H9 (cell line): ENCODE measurements at regions not wholly inside any gene's neighbourhood (a gene's known extent, or its start where the extent isn't known, plus 50 kb on each side); places are given as distances from the start of the nearest gene placed in this dataset.

Experiments
- DNase-seq: peaks from one replicate; pipeline ENCODE4 v3.0.0-alpha.2; 2017
- H2AFZ ChIP-seq: one replicate; pipeline ENCODE4 v1.6.1; 2013; ENCODE audit warnings: mild to moderate bottlenecking, low read length, control low read depth, moderate library complexity
- H2AK5ac ChIP-seq: 2 replicates; pipeline ENCODE4 v1.6.1; 2013; ENCODE audit warnings: low read length, control low read depth, mixed read lengths; ENCODE audit not compliant: insufficient read length
- H2BK120ac ChIP-seq: one replicate; pipeline ENCODE4 v1.6.1; 2013; ENCODE audit warnings: low read depth, mild to moderate bottlenecking, low read length, control low read depth, inconsistent platforms; ENCODE audit not compliant: poor library complexity, severe bottlenecking
- H2BK12ac ChIP-seq: 2 replicates; pipeline ENCODE4 v1.6.1; 2013; ENCODE audit warnings: low read length, control low read depth, mixed read lengths, low read depth; ENCODE audit not compliant: insufficient read length
- H2BK15ac ChIP-seq: 2 replicates; pipeline ENCODE4 v1.6.1; 2013; ENCODE audit warnings: low read depth, low read length, control low read depth
- H2BK20ac ChIP-seq: one replicate; pipeline ENCODE4 v1.6.1; 2013; ENCODE audit warnings: low read depth, mild to moderate bottlenecking, low read length, control low read depth, inconsistent platforms; ENCODE audit not compliant: poor library complexity, severe bottlenecking
- H2BK5ac ChIP-seq: 2 replicates; pipeline ENCODE4 v1.6.1; 2013; ENCODE audit warnings: low read length, control low read depth, mixed read lengths; ENCODE audit not compliant: insufficient read length
- H3K14ac ChIP-seq: 2 replicates; pipeline ENCODE4 v1.6.1; 2013; ENCODE audit warnings: low read length, control low read depth; ENCODE audit not compliant: insufficient read depth
- H3K18ac ChIP-seq: 2 replicates; pipeline ENCODE4 v1.6.1; 2013; ENCODE audit warnings: low read depth, mild to moderate bottlenecking, mixed read lengths, low read length, control low read depth; ENCODE audit not compliant: insufficient read length
- H3K23ac ChIP-seq: 2 replicates; pipeline ENCODE4 v1.6.1; 2013; ENCODE audit warnings: low read length, control low read depth, mixed read lengths, low read depth; ENCODE audit not compliant: insufficient read length
- H3K23me2 ChIP-seq: 2 replicates; pipeline ENCODE4 v1.6.1; 2013; ENCODE audit warnings: low read depth, mild to moderate bottlenecking, mixed read lengths, low read length, control low read depth; ENCODE audit not compliant: insufficient read length, poor library complexity, severe bottlenecking
- H3K27ac ChIP-seq: 2 replicates; pipeline ENCODE4 v1.5.1; 2013; ENCODE audit warnings: low read length, control low read depth, mixed read lengths, low read depth; ENCODE audit not compliant: insufficient read length
- H3K27me3 ChIP-seq: 2 replicates; pipeline ENCODE4 v1.6.1; 2013; ENCODE audit warnings: low read length, control low read depth, inconsistent platforms; ENCODE audit not compliant: insufficient read depth
- H3K4ac ChIP-seq: 2 replicates; pipeline ENCODE4 v1.6.1; 2013; ENCODE audit warnings: low read depth, mild to moderate bottlenecking, control low read depth, inconsistent platforms, low read length, moderate library complexity
- H3K4me1 ChIP-seq: 2 replicates; pipeline ENCODE4 v1.6.1; 2013; ENCODE audit warnings: low read length, control low read depth, inconsistent platforms; ENCODE audit not compliant: insufficient read depth
- H3K4me2 ChIP-seq: 2 replicates; pipeline ENCODE4 v1.6.1; 2013; ENCODE audit warnings: low read length, control low read depth, mixed read lengths; ENCODE audit not compliant: insufficient read length, insufficient read depth
- H3K56ac ChIP-seq: 2 replicates; pipeline ENCODE4 v1.6.1; 2013; ENCODE audit warnings: low read depth, mild to moderate bottlenecking, mixed read lengths, low read length, control low read depth; ENCODE audit not compliant: insufficient read length
- H3K79me1 ChIP-seq: 2 replicates; pipeline ENCODE4 v1.6.1; 2013; ENCODE audit warnings: low read depth, mild to moderate bottlenecking, moderate library complexity, low read length, control low read depth, inconsistent platforms; ENCODE audit not compliant: insufficient read depth, poor library complexity, severe bottlenecking
- H3K79me2 ChIP-seq: 2 replicates; pipeline ENCODE4 v1.6.1; 2013; ENCODE audit warnings: low read length, control low read depth, inconsistent platforms; ENCODE audit not compliant: insufficient read depth
- H3K9ac ChIP-seq: 2 replicates; pipeline ENCODE4 v1.6.1; 2013; ENCODE audit warnings: low read length, control low read depth, mixed read lengths; ENCODE audit not compliant: insufficient read length; ENCODE audit errors: extremely low read depth
- H3K9me3 ChIP-seq: one replicate; pipeline ENCODE4 v1.6.1; 2013; ENCODE audit warnings: low read depth, low read length, inconsistent platforms; ENCODE audit not compliant: control insufficient read depth
- H3T11ph ChIP-seq: one replicate; pipeline ENCODE4 v1.6.1; 2013; ENCODE audit warnings: mild to moderate bottlenecking, low read length, control low read depth, inconsistent platforms
- H4K20me1 ChIP-seq: one replicate; pipeline ENCODE4 v1.6.1; 2013; ENCODE audit not compliant: control insufficient read depth, insufficient read length, insufficient read depth
- H4K5ac ChIP-seq: 2 replicates; pipeline ENCODE4 v1.6.1; 2013; ENCODE audit warnings: low read depth, mild to moderate bottlenecking, mixed read lengths, low read length, control low read depth; ENCODE audit not compliant: insufficient read length
- H4K8ac ChIP-seq: replicated peaks from 2 replicates; pipeline ENCODE4 v1.6.1; 2013; ENCODE audit warnings: low read length, control low read depth, mixed read lengths, low read depth; ENCODE audit not compliant: insufficient read length
- H4K91ac ChIP-seq: 2 replicates; pipeline ENCODE4 v1.6.1; 2013; ENCODE audit warnings: low read depth, mild to moderate bottlenecking, moderate library complexity, mixed read lengths, low read length, control low read depth; ENCODE audit not compliant: insufficient read length
- H3K27ac Mint-ChIP-seq, 3 experiments: 2 replicates in 2 of 3; 3 replicates in 1 of 3; pipeline ENCODE4 v1.8.0; 2020 to 2021; ENCODE audit warnings: mixed read lengths in 3 of 3, mild to moderate bottlenecking in 1 of 3, moderate library complexity in 1 of 3
- H3K27me3 Mint-ChIP-seq: 2 replicates; pipeline ENCODE4 v1.8.0; 2021; ENCODE audit warnings: low read depth, mild to moderate bottlenecking, moderate library complexity, mixed read lengths
- H3K36me3 Mint-ChIP-seq, 3 experiments: 2 replicates in 2 of 3; 3 replicates in 1 of 3; pipeline ENCODE4 v1.8.0; 2020 to 2021; ENCODE audit warnings: low read depth in 3 of 3, mixed read lengths in 3 of 3; ENCODE audit not compliant: insufficient read depth in 1 of 3
- H3K4me1 Mint-ChIP-seq, 2 experiments: 2 replicates each; pipeline ENCODE4 v1.8.0; 2020; ENCODE audit warnings: mixed read lengths in 2 of 2
- H3K4me3 Mint-ChIP-seq, 2 experiments: 2 replicates in 1 of 2; 3 replicates in 1 of 2; pipeline ENCODE4 v1.8.0; 2020 to 2021; ENCODE audit warnings: mild to moderate bottlenecking in 2 of 2, mixed read lengths in 2 of 2, moderate library complexity in 1 of 2
- H3K9me3 Mint-ChIP-seq, 2 experiments: 2 replicates in 1 of 2; 3 replicates in 1 of 2; pipeline ENCODE4 v1.8.0; 2020; ENCODE audit warnings: mild to moderate bottlenecking in 2 of 2, mixed read lengths in 2 of 2, moderate library complexity in 1 of 2
- CTCF ChIP-seq: fragments of 200-600 bp; sonication (generic); conservative IDR thresholded peaks from 3 replicates; pipeline ENCODE4 v1.8.0; 2021; ENCODE audit warnings: antibody characterized with exemption, mild to moderate bottlenecking
- WGBS: extraction: QIAGEN DNeasy Blood & Tissue Kit; methylation state at CpG from one replicate; pipeline ENCODE4 v1.1.7; 2013; ENCODE audit warnings: missing lambda C conversion rate, low lambda C conversion rate, mixed read lengths; ENCODE audit not compliant: insufficient read length; ENCODE audit errors: extremely low coverage; 5-methylcytosine and 5-hydroxymethylcytosine counted together

- Histone ChIP-seq H3T11ph (no peak overlapping the region), H2BK12ac (no peak overlapping the region), H4K20me1 (no peaks in the 10 kb centered on the region), H4K8ac (no peak overlapping the region), H3K9ac (no peak overlapping the region), H3K23me2 (no peaks in the 10 kb centered on the region), H3K4me2 (no peak overlapping the region), H3K18ac (no peak overlapping the region), H3K56ac (no peak overlapping the region), H2AK5ac (no peak overlapping the region), H3K9me3 (no peaks in the 10 kb centered on the region), H3K79me1 (no peaks in the 10 kb centered on the region), H4K91ac (no peak overlapping the region), H3K79me2 (no peaks in the 10 kb centered on the region), H2BK15ac (no peak overlapping the region), H3K4ac (no peak overlapping the region), H2BK5ac (no peak overlapping the region), H3K4me1 (no peaks in the 10 kb centered on the region), H3K23ac (no peak overlapping the region), H2BK120ac (no peak overlapping the region), H2BK20ac (no peak overlapping the region), H3K27ac (no peak overlapping the region), H3K14ac (no peak overlapping the region; the same call in 1 of the 2 replicates), H4K5ac (no peak overlapping the region), H2AFZ (no peak overlapping the region), H3K27me3 (no peaks in the 10 kb centered on the region)
- no peak for DNase-seq
- Mint-ChIP-seq H3K27me3 (peaks cover 2% of the 10 kb centered on the region), H3K27ac (peak overlapping the region in 1 of 3 experiments; percentile 13; a peak in 2 of 7 replicates), H3K4me3 (no peak overlapping the region), H3K4me1 (peaks cover 0 to 5% of the 10 kb centered on the region in 2 experiments; a peak in 2 of 4 replicates), H3K36me3 (peaks cover 5 to 13% (median 8%) of the 10 kb centered on the region in 3 experiments; a peak in 6 of 7 replicates), H3K9me3 (peaks cover 12 to 20% of the 10 kb centered on the region in 2 experiments)
- WGBS, result no CpG with 5 or more reads among the region's 10 CpGs
- no peak for TF ChIP-seq CTCF
These were observed 160.5 kb downstream of the ZFP36L2 start for GRCh38 chr2:43065871-43066270.
